Psoas muscle (tissue), 7 donors: ENCODE measurements at regions not wholly inside any gene's neighbourhood (a gene's known extent, or its start where the extent isn't known, plus 50 kb on each side); places are given as distances from the start of the nearest gene placed in this dataset.

Experiments
- ATAC-seq, 4 donors: fragments of 200-7000 bp; cut with Tn5 transposase; one replicate each; pipeline ENCODE4 v1.9.1; 2020; ENCODE audit warnings: moderate library complexity in 3 of 4, mild to moderate bottlenecking in 2 of 4
- DNase-seq, 2 donors: peaks; one replicate each; pipeline ENCODE4 v3.0.0-alpha.2; 2020
- H3K27ac ChIP-seq: fragments of 200-600 bp; one replicate; pipeline ENCODE4 v1.8.0; 2022
- H3K27me3 ChIP-seq, 3 donors: fragments of 200-600 bp in 1 of 3; one replicate each; pipeline versions ENCODE4 v1.6.1 to v1.8.0; 2013 to 2022; ENCODE audit warnings: low read length in 2 of 3, mild to moderate bottlenecking in 2 of 3, moderate library complexity in 1 of 3; ENCODE audit not compliant: insufficient read depth in 3 of 3
- H3K36me3 ChIP-seq, 2 donors: fragments of 200-600 bp in 1 of 2; one replicate each; pipeline versions ENCODE4 v1.6.1 to v1.8.0; 2013 to 2022; ENCODE audit warnings: low read depth in 1 of 2, mild to moderate bottlenecking in 1 of 2, moderate library complexity in 1 of 2; ENCODE audit not compliant: insufficient read depth in 1 of 2
- H3K4me1 ChIP-seq: fragments of 200-600 bp; one replicate; pipeline ENCODE4 v1.8.0; 2022
- H3K4me3 ChIP-seq: fragments of 200-600 bp; one replicate; pipeline ENCODE4 v1.8.0; 2022; ENCODE audit warnings: mild to moderate bottlenecking
- H3K9me3 ChIP-seq: fragments of 200-600 bp; one replicate; pipeline ENCODE4 v1.8.0; 2022
- CTCF ChIP-seq: fragments of 200-600 bp; IDR thresholded peaks from one replicate; pipeline ENCODE4 v1.8.0; 2022; ENCODE audit warnings: antibody characterized with exemption
- WGBS, 3 donors: extraction: QIAGEN DNeasy Blood & Tissue Kit; methylation state at CpG; one replicate each; pipeline versions ENCODE4 v1.1.6 to v1.1.7; 2013; 5-methylcytosine and 5-hydroxymethylcytosine counted together
- intact Hi-C, 2 donors: fragments of 100-400 bp; cut with DNase I; formaldehyde crosslinking; loops; one replicate each; pipeline versions ENCODE4 v1.11.0 to v1.14.2; 2022
- donor health status: healthy with polysubstance abuse.
- donor health status: DM: no; HTN: no; CAD: no; lungs with moderate emphysema.
- donor health status: Bipolar disorder and iron deficiency.
- donor health status: healthy.
- donor health status: DM: yes; HTN: yes; CAD: no.
- donor health status: DM: no; HTN: no; CAD: no.
- donor health status: DM: yes; HTN: yes; CAD: no.

GRCh38 chr4:38560340-38560739 is 103.7 kb upstream of the KLF3 start:
- DNase-seq (no peak), ATAC-seq (no peak)
- H3K4me1 ChIP-seq = no peaks in the 10 kb centered on the region
- intact Hi-C loops = loop anchor here in 1 of 2 donors (10.0 kb wide), 1 partner anchor 236 kb away; no protein-coding TSS in a partner anchor
- H3K4me3 ChIP-seq = no peak overlapping the region
- H3K27ac ChIP-seq = no peak overlapping the region
- TF ChIP-seq CTCF = no peak
- H3K27me3 ChIP-seq = no peaks in the 10 kb centered on the region
- no peaks in the 10 kb centered on the region for H3K9me3 ChIP-seq
- no peaks in the 10 kb centered on the region for H3K36me3 ChIP-seq
- WGBS, 3 donors = 92 to 95% (median 93%) methylated on average over 6 of the region's 6 CpGs

- intact Hi-C loops = loop anchor here in 1 of 2 donors (10.0 kb wide), 1 partner anchor 236 kb away; no protein-coding TSS in a partner anchor
- H3K27me3 ChIP-seq = no peaks in the 10 kb centered on the region
- H3K4me1 ChIP-seq = no peaks in the 10 kb centered on the region
- H3K36me3 ChIP-seq = no peaks in the 10 kb centered on the region
- H3K9me3 ChIP-seq = no peaks in the 10 kb centered on the region
- no peak for DNase-seq
- 85 to 89% (median 85%) methylated on average over 7 of the region's 7 CpGs for WGBS, 3 donors
- no peak for ATAC-seq
- no peak overlapping the region for H3K4me3 ChIP-seq
- TF ChIP-seq CTCF = no peak
- H3K27ac ChIP-seq = no peak overlapping the region
Observed at GRCh38 chr4:38560768-38561558, 103.0 kb upstream of the KLF3 start.

- Histone ChIP-seq H3K4me3 (no peak overlapping the region), H3K4me1 (no peaks in the 10 kb centered on the region), H3K9me3 (no peaks in the 10 kb centered on the region), H3K27ac (no peak overlapping the region), H3K36me3 (no peaks in the 10 kb centered on the region), H3K27me3 (no peaks in the 10 kb centered on the region)
- WGBS, 3 donors = 23 to 42% (median 24%) methylated on average over 4 of the region's 4 CpGs
- no peak for TF ChIP-seq CTCF
- ATAC-seq (peak in 3 of 4 donors; percentile 41 to 57 (median 48)), DNase-seq (peak; percentile 27 to 56)
- intact Hi-C loops = loop anchor here in 1 of 2 donors (10.0 kb wide), 1 partner anchor 238 kb away; no protein-coding TSS in a partner anchor
Observed at GRCh38 chr4:38562751-38563198, 101.2 kb upstream of the KLF3 start.

- intact Hi-C loops = loop anchor here in 1 of 2 donors (10.0 kb wide), 1 partner anchor 239 kb away; no protein-coding TSS in a partner anchor
- H3K4me3 ChIP-seq = no peak overlapping the region
- no peak for TF ChIP-seq CTCF
- WGBS, 3 donors = 54 to 73% (median 62%) methylated on average over 9 of the region's 9 CpGs
- no peaks in the 10 kb centered on the region for H3K4me1 ChIP-seq
- H3K36me3 ChIP-seq = no peaks in the 10 kb centered on the region
- H3K27ac ChIP-seq = no peak overlapping the region
- ATAC-seq = no peak
- H3K27me3 ChIP-seq = no peaks in the 10 kb centered on the region
- DNase-seq = no peak
- H3K9me3 ChIP-seq = no peaks in the 10 kb centered on the region
Observed at GRCh38 chr4:38563707-38564495, 100.1 kb upstream of the KLF3 start.
